PC-3 (cell line): ENCODE measurements at regions not wholly inside any gene's neighbourhood (a gene's known extent, or its start where the extent isn't known, plus 50 kb on each side); places are given as distances from the start of the nearest gene placed in this dataset.
A peak's percentile ranks its signal among the peaks of the same experiment; 100 is the strongest.

Experiments used
- ATAC-seq: fragments of 200-7000 bp; cut with Tn5 transposase; 2 replicates; pipeline ENCODE4 v1.9.1; 2020; ENCODE audit warnings: mild to moderate bottlenecking, moderate library complexity
- BruUV-seq: library from RNA; stranded (reverse); fragments of 400-500 nt; replicated peaks from 2 replicates; lab custom pipeline; 2021; lab: Mats Ljungman, UMichigan
- CTCF ChIA-PET: fragments of 300-600 bp; sonication (Branson Sonifier 250); formaldehyde crosslinking; loops from one replicate; lab custom pipeline; 2022; ENCODE audit warnings: antibody characterized with exemption; lab: Charles Lee
- POLR2A ChIA-PET: fragments of 300-600 bp; sonication (Branson Sonifier 250); formaldehyde crosslinking; loops from one replicate; lab custom pipeline; 2022; ENCODE audit warnings: antibody characterized with exemption; ENCODE audit not compliant: unreplicated experiment; lab: Charles Lee
- DNase-seq: peaks from one replicate; pipeline ENCODE4 v3.0.0-alpha.2; 2015
- H2AFZ ChIP-seq: fragments of 300-600 bp; sonication (generic); 2 replicates; pipeline ENCODE4 v1.6.0; 2016; ENCODE audit warnings: antibody characterized with exemption, low read length
- H3F3A ChIP-seq: fragments of 300-600 bp; sonication (generic); one replicate; pipeline ENCODE4 v1.6.0; 2017; ENCODE audit warnings: antibody characterized with exemption, low read length, control low read depth, mild to moderate bottlenecking; ENCODE audit not compliant: unreplicated experiment
- H3K27ac ChIP-seq: fragments of 300-600 bp; sonication (generic); 2 replicates; pipeline ENCODE4 v1.5.1; 2016; ENCODE audit warnings: mild to moderate bottlenecking, low read length
- H3K27me3 ChIP-seq: fragments of 300-600 bp; sonication (generic); 2 replicates; pipeline ENCODE4 v1.6.1; 2016; ENCODE audit warnings: low read length, mixed read lengths
- H3K36me3 ChIP-seq: fragments of 300-600 bp; sonication (generic); 2 replicates; pipeline ENCODE4 v1.6.1; 2016; ENCODE audit warnings: low read depth, mixed run types, low read length, mixed read lengths
- H3K4me1 ChIP-seq: fragments of 300-600 bp; sonication (generic); 2 replicates; pipeline ENCODE4 v1.5.1; 2016; ENCODE audit warnings: low read length; ENCODE audit not compliant: insufficient read depth
- H3K4me2 ChIP-seq: fragments of 300-600 bp; sonication (generic); 2 replicates; pipeline ENCODE4 v1.6.0; 2016; ENCODE audit warnings: low read length
- H3K4me3 ChIP-seq: fragments of 300-600 bp; sonication (generic); 2 replicates; pipeline ENCODE4 v1.5.1; 2016; ENCODE audit warnings: mild to moderate bottlenecking, low read length, mixed read lengths
- H3K79me2 ChIP-seq: fragments of 300-600 bp; sonication (generic); 2 replicates; pipeline ENCODE4 v1.6.1; 2017; ENCODE audit warnings: low read length, mixed read lengths
- H3K9ac ChIP-seq: fragments of 300-600 bp; sonication (generic); 2 replicates; pipeline ENCODE4 v1.6.0; 2016; ENCODE audit warnings: mild to moderate bottlenecking, low read length
- H3K9me2 ChIP-seq: fragments of 300-600 bp; sonication (generic); replicated peaks from 2 replicates; pipeline ENCODE4 v1.6.1; 2016; ENCODE audit warnings: mixed run types, low read length, mixed read lengths
- H3K9me3 ChIP-seq: fragments of 300-600 bp; sonication (generic); 2 replicates; pipeline ENCODE4 v1.6.1; 2016; ENCODE audit warnings: low read length, mixed read lengths
- H4K20me1 ChIP-seq: fragments of 300-600 bp; sonication (generic); 2 replicates; pipeline ENCODE4 v1.6.1; 2016; ENCODE audit warnings: low read length, mixed read lengths
- CTCF ChIP-seq: fragments of 300-600 bp; sonication (generic); conservative IDR thresholded peaks from 2 replicates; pipeline ENCODE4 v1.5.1; 2017; ENCODE audit warnings: antibody characterized with exemption, low read depth, mild to moderate bottlenecking, low read length
- EZH2 ChIP-seq: fragments of 300-600 bp; sonication (generic); IDR thresholded peaks from one replicate; pipeline ENCODE4 v1.6.1; 2017; ENCODE audit warnings: antibody characterized with exemption, mild to moderate bottlenecking, low read length; ENCODE audit not compliant: unreplicated experiment
- EZH2phosphoT487 ChIP-seq: fragments of 300-600 bp; sonication (generic); IDR thresholded peaks from 2 replicates; pipeline ENCODE4 v1.6.1; 2018; ENCODE audit warnings: mild to moderate bottlenecking, antibody characterized with exemption, low read length, borderline replicate concordance
- intact Hi-C: fragments of 100-400 bp; cut with micrococcal nuclease; formaldehyde crosslinking; loops from 2 replicates; pipeline ENCODE4 v1.9.0; 2023

GRCh38 chr3:18660059-18660458 lies 234.9 kb upstream of the SATB1 start:
- TF ChIP-seq EZH2: no peak
- TF ChIP-seq CTCF: no peak
- CTCF ChIA-PET: no interaction called here

GRCh38 chr3:18657858-18658820 lies 233.0 kb upstream of the SATB1 start:
- Histone ChIP-seq H3K4me2 (peak overlapping the region; percentile 42), H2AFZ (peak overlapping the region; percentile 75), H3K9me2 (no peaks in the 10 kb centered on the region), H4K20me1 (no peaks in the 10 kb centered on the region), H3K4me1 (peaks cover 31% of the 10 kb centered on the region), H3K27me3 (no peaks in the 10 kb centered on the region), H3F3A (no peaks in the 10 kb centered on the region), H3K36me3 (no peaks in the 10 kb centered on the region), H3K27ac (0 out of 2 replicates have a peak overlapping the region, but pooled peaks have one; percentile 16), H3K79me2 (no peaks in the 10 kb centered on the region), H3K4me3 (no peak overlapping the region), H3K9me3 (no peaks in the 10 kb centered on the region), H3K9ac (no peak overlapping the region)
- BruUV-seq: no TSS peak
- ATAC-seq: peak; percentile 32
- intact Hi-C loops: no loop called here
- TF ChIP-seq CTCF (no peak), EZH2phosphoT487 (no peak), EZH2 (no peak)
- DNase-seq: peak; percentile 61
- ChIA-PET POLR2A (no interaction called here), CTCF (no interaction called here)

More at GRCh38 chr3:18660059-18660458, 234.9 kb upstream of the SATB1 start:
- Histone ChIP-seq H2AFZ (no peak overlapping the region), H3K4me1 (peaks cover 31% of the 10 kb centered on the region), H3K79me2 (no peaks in the 10 kb centered on the region), H4K20me1 (no peaks in the 10 kb centered on the region), H3K4me3 (peak overlapping the region; percentile 19; the same call in 1 of the 2 replicates), H3K27me3 (no peaks in the 10 kb centered on the region), H3K27ac (peak overlapping the region; percentile 70), H3K36me3 (no peaks in the 10 kb centered on the region), H3K9me2 (no peaks in the 10 kb centered on the region), H3K9me3 (no peaks in the 10 kb centered on the region), H3K9ac (no peak overlapping the region), H3F3A (no peaks in the 10 kb centered on the region), H3K4me2 (peak overlapping the region; percentile 42)
- intact Hi-C loops: loop anchor here (1.0 to 5.0 kb wide), 2 partner anchors 25 to 97 kb away; no protein-coding TSS in a partner anchor
- BruUV-seq: no TSS peak
- DNase-seq (peak; percentile 69), ATAC-seq (peak; percentile 68)
- POLR2A ChIA-PET: interaction anchor here (0.5 kb wide), 1 partner anchor 714 kb away, joined by 10 read pairs; no protein-coding TSS in a partner anchor

DNA sequence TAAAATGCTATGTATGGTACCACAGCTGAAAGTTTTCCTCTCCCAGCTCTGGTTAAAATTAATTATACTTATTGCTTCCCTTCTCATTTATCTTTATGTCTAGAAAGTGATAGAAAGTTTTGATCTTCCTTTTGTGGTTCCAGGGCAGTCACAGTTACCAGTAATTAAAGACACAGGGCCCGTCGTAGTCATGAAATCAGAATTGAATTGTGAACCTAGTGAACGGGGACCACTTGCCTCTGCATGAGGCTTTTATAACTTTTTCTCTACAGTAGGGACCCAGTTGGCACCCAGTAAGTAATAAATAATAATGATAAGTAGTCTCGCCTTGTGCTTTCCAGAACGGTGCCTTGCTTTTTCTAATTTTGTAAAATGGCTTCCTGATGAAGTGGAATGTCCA lies 231.7 kb upstream of the SATB1 start:
- BruUV-seq: no TSS peak
- ChIA-PET CTCF (no interaction called here), POLR2A (no interaction called here)

More for the DNA sequence above, 231.7 kb upstream of the SATB1 start:
- intact Hi-C loops: no loop called here
- Histone ChIP-seq H3K36me3 (no peaks in the 10 kb centered on the region), H4K20me1 (no peaks in the 10 kb centered on the region), H3K79me2 (no peaks in the 10 kb centered on the region), H3F3A (no peaks in the 10 kb centered on the region), H3K4me2 (no peak overlapping the region), H3K9me2 (no peaks in the 10 kb centered on the region), H3K4me3 (no peak overlapping the region), H3K27ac (no peak overlapping the region), H3K9me3 (no peaks in the 10 kb centered on the region), H3K9ac (no peak overlapping the region), H2AFZ (no peak overlapping the region), H3K4me1 (peaks cover 31% of the 10 kb centered on the region), H3K27me3 (no peaks in the 10 kb centered on the region)
- TF ChIP-seq CTCF (no peak), EZH2phosphoT487 (no peak), EZH2 (no peak)
- ATAC-seq: no peak
- DNase-seq: no peak
